K562 (cell line): ENCODE measurements at regions not wholly inside any gene's neighbourhood (a gene's known extent, or its start where the extent isn't known, plus 50 kb on each side); places are given as distances from the start of the nearest gene placed in this dataset.

ENCODE experiments used
- ATAC-seq: fragments of 200-7000 bp; cut with Tn5 transposase; 3 replicates; pipeline ENCODE4 v1.9.1; 2020; ENCODE audit warnings: moderate library complexity
- BruUV-seq: library from RNA; stranded (reverse); fragments of 400-500 nt; replicated peaks from 2 replicates; lab custom pipeline; 2021; lab: Mats Ljungman, UMichigan
- CTCF ChIA-PET: fragments of 300-600 bp; formaldehyde crosslinking; extraction: SDS; loops from one replicate; lab custom pipeline; 2021; ENCODE audit warnings: low intra/inter-chr PET ratio; lab: Yijun Ruan, JAX
- POLR2A ChIA-PET: fragments of 300-600, 350-650 bp; sonication (Branson Sonifier 250); formaldehyde crosslinking; extraction: SDS; loops from one replicate; lab custom pipeline; 2021; ENCODE audit warnings: antibody characterized with exemption, inconsistent platforms; lab: Yijun Ruan, JAX
- DNase-seq, 4 experiments: peaks; one replicate each; pipeline versions ENCODE4 v3.0.0 to v3.0.0-alpha.2; 2011 to 2018; ENCODE audit warnings: low spot score in 3 of 4, mixed read lengths in 3 of 4; ENCODE audit errors: extremely low read depth in 1 of 4
- FAIRE-seq: peaks from 2 replicates; lab custom pipeline; 2011; peaks lifted over from hg19 to GRCh38; lab: Jason Lieb, UNC
- H2AFZ ChIP-seq: 2 replicates; pipeline ENCODE4 v1.6.0; 2011; ENCODE audit warnings: low read depth, low read length, control low read depth, inconsistent platforms
- H3K27ac ChIP-seq: fragments of 200-600 bp; 3 replicates; pipeline ENCODE4 v1.8.0; 2011; ENCODE audit warnings: low read depth, mild to moderate bottlenecking, control low read depth, inconsistent platforms, low read length, moderate library complexity, mixed read lengths; ENCODE audit errors: extremely low read depth
- H3K27me3 ChIP-seq, 2 experiments: fragments of 300-600 bp in 1 of 2; 2 replicates in 1 of 2; 3 replicates in 1 of 2; pipeline versions ENCODE4 v1.6.0 to v1.8.0; 2011; ENCODE audit warnings: inconsistent platforms in 2 of 2, low read length in 2 of 2, mild to moderate bottlenecking in 1 of 2, mixed read lengths in 1 of 2, moderate library complexity in 1 of 2; ENCODE audit not compliant: control insufficient read depth in 2 of 2, insufficient read depth in 2 of 2
- H3K36me3 ChIP-seq: fragments of 300-600 bp; 3 replicates; pipeline ENCODE4 v1.8.0; 2011; ENCODE audit warnings: mild to moderate bottlenecking, low read length, inconsistent platforms; ENCODE audit not compliant: control insufficient read depth, insufficient read depth
- H3K4me1 ChIP-seq, 2 experiments: fragments of 200-600 bp in 1 of 2; replicated peaks in 1 of 2; 2 replicates in 1 of 2; 3 replicates in 1 of 2; pipeline versions ENCODE4 v1.5.1 to v1.8.0; 2011; ENCODE audit warnings: inconsistent platforms in 2 of 2, low read length in 2 of 2, mild to moderate bottlenecking in 1 of 2, mixed read lengths in 1 of 2, moderate library complexity in 1 of 2; ENCODE audit not compliant: control insufficient read depth in 2 of 2, insufficient read depth in 2 of 2
- H3K4me2 ChIP-seq: 2 replicates; pipeline ENCODE4 v1.6.1; 2011; ENCODE audit warnings: low read length, control low read depth, inconsistent platforms, mixed read lengths; ENCODE audit not compliant: insufficient read depth
- H3K4me3 ChIP-seq: fragments of 200-600 bp; sonication (generic), shearing (Covaris generic); 2 replicates; pipeline ENCODE4 v1.5.1; 2016; ENCODE audit warnings: control low read depth, inconsistent platforms
- H3K79me2 ChIP-seq: fragments of 200-600 bp; 3 replicates; pipeline ENCODE4 v1.8.0; 2011; ENCODE audit warnings: low read length, inconsistent platforms; ENCODE audit not compliant: control insufficient read depth, insufficient read depth
- H3K9ac ChIP-seq, 2 experiments: 2 replicates each; pipeline versions ENCODE4 v1.6.0 to v1.6.1; 2011; ENCODE audit warnings: low read depth in 2 of 2, low read length in 2 of 2, control low read depth in 1 of 2, inconsistent platforms in 1 of 2, mild to moderate bottlenecking in 1 of 2, mixed read lengths in 1 of 2; ENCODE audit not compliant: insufficient read depth in 1 of 2
- H3K9me1 ChIP-seq: one replicate; pipeline ENCODE4 v1.6.0; 2011; ENCODE audit warnings: inconsistent platforms, mild to moderate bottlenecking, low read length, moderate library complexity; ENCODE audit not compliant: control insufficient read depth, insufficient read depth
- H3K9me3 ChIP-seq: replicated peaks from 2 replicates; pipeline ENCODE4 v1.5.1; 2011; ENCODE audit warnings: low read depth, low read length, inconsistent platforms; ENCODE audit not compliant: control insufficient read depth, insufficient read depth
- H4K20me1 ChIP-seq: replicated peaks from 2 replicates; pipeline ENCODE4 v1.6.1; 2011; ENCODE audit warnings: low read length, inconsistent platforms, mixed read lengths; ENCODE audit not compliant: control insufficient read depth, insufficient read depth
- ATF7 ChIP-seq: fragments of 450-650 bp; IDR thresholded peaks from 2 replicates; pipeline ENCODE4 v1.7.1; 2014; ENCODE audit warnings: mild to moderate bottlenecking, moderate library complexity
- CHCHD3 ChIP-seq: fragments of 250-450 bp; sonication (Bioruptor Pico); IDR thresholded peaks from 2 replicates; pipeline ENCODE4 v2.1.2; 2022; ENCODE audit warnings: mild to moderate bottlenecking
- ESRRA ChIP-seq: fragments of 450-650 bp; IDR thresholded peaks from 2 replicates; pipeline ENCODE4 v1.6.1; 2014; ENCODE audit warnings: low read depth, mild to moderate bottlenecking, moderate library complexity, borderline replicate concordance
- HOXB6 ChIP-seq: fragments of 250-450 bp; sonication (Bioruptor Pico); IDR thresholded peaks from 2 replicates; pipeline ENCODE4 v1.5.1; 2022; ENCODE audit warnings: mild to moderate bottlenecking, borderline replicate concordance
- KDM5B ChIP-seq: fragments of 200-600 bp; sonication (generic); IDR thresholded peaks from 2 replicates; pipeline ENCODE4 v1.6.1; 2012; ENCODE audit warnings: low read depth, mild to moderate bottlenecking, moderate library complexity, low read length, control low read depth, inconsistent platforms; ENCODE audit not compliant: insufficient replicate concordance
- MCM5 ChIP-seq: fragments of 450-650 bp; IDR thresholded peaks from 2 replicates; pipeline ENCODE4 v1.6.1; 2016; ENCODE audit warnings: low read depth
- POLR2G ChIP-seq: fragments of 200-400 bp; formaldehyde crosslinking; IDR thresholded peaks from 2 replicates; pipeline ENCODE4 v1.6.1; 2017; ENCODE audit warnings: low read depth, mild to moderate bottlenecking, antibody characterized with exemption, low read length, moderate library complexity
- TFAM ChIP-seq: fragments of 250-450 bp; sonication (Bioruptor Pico); conservative IDR thresholded peaks from 2 replicates; pipeline ENCODE4 v1.5.0; 2021; ENCODE audit warnings: mild to moderate bottlenecking, moderate library complexity
- U2AF2 ChIP-seq: fragments of 200-400 bp; formaldehyde crosslinking; optimal IDR thresholded peaks from 2 replicates; pipeline ENCODE3; 2017; ENCODE audit warnings: low read depth, mild to moderate bottlenecking, low read length
- ZNF253 ChIP-seq: fragments of 250-450 bp; sonication (Bioruptor Pico); conservative IDR thresholded peaks from 2 replicates; pipeline ENCODE4 v1.6.1; 2021; ENCODE audit warnings: mild to moderate bottlenecking
- ZNF76 ChIP-seq: fragments of 250-450 bp; sonication (Bioruptor Pico); IDR thresholded peaks from 2 replicates; pipeline ENCODE4 v1.4.0; 2020; ENCODE audit warnings: mild to moderate bottlenecking, moderate library complexity, borderline replicate concordance
- WGBS: fragments of 100-300 bp; shearing (Covaris generic); methylation state at CpG from one replicate; pipeline ENCODE4 v1.1.6; 2016; ENCODE audit warnings: low coverage, mixed read lengths; ENCODE audit not compliant: insufficient coverage; ENCODE audit errors: missing lambda C conversion rate; 5-methylcytosine and 5-hydroxymethylcytosine counted together
- in situ Hi-C: fragments of 300-500 bp; cut with MboI; formaldehyde crosslinking; loops from 4 replicates; pipeline ENCODE4 v1.15.0; 2018; ENCODE audit warnings: inconsistent platforms, mixed read lengths
- intact Hi-C: fragments of 100-400 bp; cut with micrococcal nuclease; formaldehyde crosslinking; loops from 2 replicates; pipeline ENCODE4 v1.14.2; 2022

DNA sequence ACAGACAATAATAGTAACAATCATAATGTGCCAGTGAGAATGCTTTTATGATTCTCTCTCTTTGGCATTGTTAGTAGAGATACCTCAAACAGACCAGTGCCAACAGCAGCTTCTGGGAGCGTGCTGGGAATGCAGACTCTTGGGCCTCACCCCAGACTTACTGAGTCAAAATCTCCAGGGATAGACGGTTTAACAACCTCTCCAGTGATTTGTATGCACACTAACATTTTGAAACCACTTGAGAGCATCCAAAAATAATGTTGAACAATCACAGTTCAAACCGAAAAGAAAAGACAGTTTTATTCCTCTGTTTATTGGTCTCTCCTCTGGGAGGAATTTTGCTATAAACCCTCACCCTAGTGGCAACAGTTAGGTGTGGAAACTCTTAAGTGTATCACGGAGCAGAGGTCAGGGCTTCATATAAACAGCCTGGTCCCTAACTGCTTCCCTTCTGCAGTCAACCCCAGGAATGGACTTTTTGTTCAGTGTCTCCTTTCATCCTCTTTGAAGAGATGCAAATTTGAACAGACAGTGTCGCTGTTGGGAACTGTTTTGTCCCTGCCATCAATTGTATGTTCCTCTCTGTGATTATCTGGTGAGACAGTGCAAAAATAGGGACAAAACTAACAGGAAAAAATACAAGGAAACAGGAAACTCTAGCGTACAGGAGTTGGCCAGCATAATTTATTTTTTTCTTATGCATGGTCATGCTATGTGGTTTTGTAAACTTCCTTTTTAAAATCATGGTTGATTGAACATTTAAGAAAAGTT, 162.4 kb upstream of the BTBD3 start:
- BruUV-seq: no TSS peak
- intact Hi-C loops: no loop called here
- no peak overlapping the region for H3K4me3 ChIP-seq
- no peaks in the 10 kb centered on the region for H3K36me3 ChIP-seq
- POLR2A ChIA-PET: no interaction called here
- H2AFZ ChIP-seq: no peak overlapping the region
- TF ChIP-seq POLR2G (no peak), TFAM (CRISPR knock-in tag) (no peak), CHCHD3 (CRISPR knock-in tag) (no peak), MCM5 (no peak), ESRRA (no peak), ZNF253 (CRISPR knock-in tag) (no peak), ZNF76 (CRISPR knock-in tag) (no peak), U2AF2 (no peak), HOXB6 (CRISPR knock-in tag) (no peak), ATF7 (no peak), KDM5B (no peak)
- no peak overlapping the region for H3K9ac ChIP-seq
- no peaks in the 10 kb centered on the region for H3K79me2 ChIP-seq
- no peak overlapping the region for H3K4me2 ChIP-seq
- CTCF ChIA-PET: no interaction called here
- no peak overlapping the region for H3K27ac ChIP-seq
- in situ Hi-C loops: no loop called here
- no peaks in the 10 kb centered on the region for H3K9me1 ChIP-seq
- no peaks in the 10 kb centered on the region for H3K27me3 ChIP-seq
- WGBS: 0% methylated on average over 5 of the region's 6 CpGs
- no peaks in the 10 kb centered on the region for H3K9me3 ChIP-seq
- FAIRE-seq (no peak), ATAC-seq (no peak), DNase-seq (no peak)
- no peaks in the 10 kb centered on the region for H3K4me1 ChIP-seq
- no peaks in the 10 kb centered on the region for H4K20me1 ChIP-seq
